SK-N-SH (cell line): ENCODE measurements at regions not wholly inside any gene's neighbourhood (a gene's known extent, or its start where the extent isn't known, plus 50 kb on each side); places are given as distances from the start of the nearest gene placed in this dataset.

ENCODE experiments used
- EP300 ChIP-seq, 2 experiments: IDR thresholded peaks; 2 replicates each; pipeline versions ENCODE4 v1.4.0 to v1.6.1; 2012; ENCODE audit warnings: borderline replicate concordance in 1 of 2, low read depth in 1 of 2, low read length in 1 of 2
- EZH2phosphoT487 ChIP-seq: fragments of 200-600 bp; sonication (generic); IDR thresholded peaks from 2 replicates; pipeline ENCODE4 v1.6.1; 2017; ENCODE audit warnings: low read depth, mixed run types, mild to moderate bottlenecking, antibody characterized with exemption, moderate library complexity, borderline replicate concordance
- MEF2A ChIP-seq: IDR thresholded peaks from 2 replicates; pipeline ENCODE4 v1.4.0; 2012; ENCODE audit warnings: low read depth, borderline replicate concordance
- POLR2AphosphoS5 ChIP-seq: IDR thresholded peaks from 2 replicates; pipeline ENCODE4 v1.6.1; 2012; ENCODE audit warnings: low read depth, low read length
- RCOR1 ChIP-seq: fragments of 150-350 bp; IDR thresholded peaks from 2 replicates; pipeline ENCODE4 v1.6.1; 2017; ENCODE audit warnings: antibody characterized with exemption, low read length
- TF ChIP-seq, protein P1 (sequence below): IDR thresholded peaks from 2 replicates; pipeline ENCODE4; 2012
- TF ChIP-seq, protein P2 (sequence below): fragments of 200-600 bp; sonication (generic); IDR thresholded peaks from 2 replicates; pipeline ENCODE4 v1.6.1; 2017; ENCODE audit warnings: antibody characterized with exemption, mild to moderate bottlenecking, moderate library complexity
- TF ChIP-seq, protein P3 (sequence below): IDR thresholded peaks from 2 replicates; pipeline ENCODE4 v1.4.0; 2012; ENCODE audit warnings: low read depth, borderline replicate concordance

DNA sequence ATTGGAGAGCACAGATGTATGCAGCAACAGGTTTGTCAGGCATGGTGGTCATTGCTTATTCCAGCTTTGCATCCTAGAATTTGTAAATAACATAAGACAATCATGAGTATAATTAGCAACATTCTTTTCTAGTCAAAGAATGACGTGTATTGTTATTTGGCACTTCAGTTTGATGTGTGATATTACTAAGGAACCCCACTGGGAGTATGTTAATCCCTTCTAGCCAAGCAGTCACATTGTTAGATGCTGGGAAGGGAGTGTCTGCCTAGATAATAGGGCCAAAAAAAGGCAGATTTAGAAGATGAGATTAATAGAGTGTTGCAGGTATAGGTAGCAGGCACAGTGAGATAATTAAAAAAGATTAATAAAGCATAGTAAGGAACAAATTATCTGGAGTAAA, 159.2 kb upstream of the WDFY3 start:
- TF ChIP-seq, protein P1, sequence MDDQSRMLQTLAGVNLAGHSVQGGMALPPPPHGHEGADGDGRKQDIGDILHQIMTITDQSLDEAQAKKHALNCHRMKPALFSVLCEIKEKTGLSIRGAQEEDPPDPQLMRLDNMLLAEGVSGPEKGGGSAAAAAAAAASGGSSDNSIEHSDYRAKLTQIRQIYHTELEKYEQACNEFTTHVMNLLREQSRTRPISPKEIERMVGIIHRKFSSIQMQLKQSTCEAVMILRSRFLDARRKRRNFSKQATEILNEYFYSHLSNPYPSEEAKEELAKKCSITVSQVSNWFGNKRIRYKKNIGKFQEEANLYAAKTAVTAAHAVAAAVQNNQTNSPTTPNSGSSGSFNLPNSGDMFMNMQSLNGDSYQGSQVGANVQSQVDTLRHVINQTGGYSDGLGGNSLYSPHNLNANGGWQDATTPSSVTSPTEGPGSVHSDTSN: no peak
- TF ChIP-seq, protein P2, sequence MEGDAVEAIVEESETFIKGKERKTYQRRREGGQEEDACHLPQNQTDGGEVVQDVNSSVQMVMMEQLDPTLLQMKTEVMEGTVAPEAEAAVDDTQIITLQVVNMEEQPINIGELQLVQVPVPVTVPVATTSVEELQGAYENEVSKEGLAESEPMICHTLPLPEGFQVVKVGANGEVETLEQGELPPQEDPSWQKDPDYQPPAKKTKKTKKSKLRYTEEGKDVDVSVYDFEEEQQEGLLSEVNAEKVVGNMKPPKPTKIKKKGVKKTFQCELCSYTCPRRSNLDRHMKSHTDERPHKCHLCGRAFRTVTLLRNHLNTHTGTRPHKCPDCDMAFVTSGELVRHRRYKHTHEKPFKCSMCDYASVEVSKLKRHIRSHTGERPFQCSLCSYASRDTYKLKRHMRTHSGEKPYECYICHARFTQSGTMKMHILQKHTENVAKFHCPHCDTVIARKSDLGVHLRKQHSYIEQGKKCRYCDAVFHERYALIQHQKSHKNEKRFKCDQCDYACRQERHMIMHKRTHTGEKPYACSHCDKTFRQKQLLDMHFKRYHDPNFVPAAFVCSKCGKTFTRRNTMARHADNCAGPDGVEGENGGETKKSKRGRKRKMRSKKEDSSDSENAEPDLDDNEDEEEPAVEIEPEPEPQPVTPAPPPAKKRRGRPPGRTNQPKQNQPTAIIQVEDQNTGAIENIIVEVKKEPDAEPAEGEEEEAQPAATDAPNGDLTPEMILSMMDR: no peak
- TF ChIP-seq RCOR1: no peak
- TF ChIP-seq EP300 (IDR thresholded peaks at IDR 0.05; ENCODE audit: borderline replicate concordance in 1 of 2, low read depth in 1 of 2, low read length in 1 of 2): no peak
- TF ChIP-seq POLR2AphosphoS5: no peak
- TF ChIP-seq EZH2phosphoT487: no peak
- TF ChIP-seq, protein P3, sequence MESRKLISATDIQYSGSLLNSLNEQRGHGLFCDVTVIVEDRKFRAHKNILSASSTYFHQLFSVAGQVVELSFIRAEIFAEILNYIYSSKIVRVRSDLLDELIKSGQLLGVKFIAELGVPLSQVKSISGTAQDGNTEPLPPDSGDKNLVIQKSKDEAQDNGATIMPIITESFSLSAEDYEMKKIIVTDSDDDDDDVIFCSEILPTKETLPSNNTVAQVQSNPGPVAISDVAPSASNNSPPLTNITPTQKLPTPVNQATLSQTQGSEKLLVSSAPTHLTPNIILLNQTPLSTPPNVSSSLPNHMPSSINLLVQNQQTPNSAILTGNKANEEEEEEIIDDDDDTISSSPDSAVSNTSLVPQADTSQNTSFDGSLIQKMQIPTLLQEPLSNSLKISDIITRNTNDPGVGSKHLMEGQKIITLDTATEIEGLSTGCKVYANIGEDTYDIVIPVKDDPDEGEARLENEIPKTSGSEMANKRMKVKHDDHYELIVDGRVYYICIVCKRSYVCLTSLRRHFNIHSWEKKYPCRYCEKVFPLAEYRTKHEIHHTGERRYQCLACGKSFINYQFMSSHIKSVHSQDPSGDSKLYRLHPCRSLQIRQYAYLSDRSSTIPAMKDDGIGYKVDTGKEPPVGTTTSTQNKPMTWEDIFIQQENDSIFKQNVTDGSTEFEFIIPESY: no peak
- TF ChIP-seq MEF2A: no peak
